Medulla oblongata (tissue), 1 donor: ENCODE measurements at regions not wholly inside any gene's neighbourhood (a gene's known extent, or its start where the extent isn't known, plus 50 kb on each side); places are given as distances from the start of the nearest gene placed in this dataset.
A peak's percentile ranks its signal among the peaks of the same experiment; 100 is the strongest.
"Not testable (repeated sequence)": the region's sequence is repeated elsewhere in the genome, so short reads cannot be mapped to it uniquely, and the experiment has no call there.

ENCODE experiments used
- DNase-seq: peaks from one replicate; pipeline ENCODE4 v3.0.0-alpha.2; 2015; ENCODE audit errors: extremely low spot score

DNA sequence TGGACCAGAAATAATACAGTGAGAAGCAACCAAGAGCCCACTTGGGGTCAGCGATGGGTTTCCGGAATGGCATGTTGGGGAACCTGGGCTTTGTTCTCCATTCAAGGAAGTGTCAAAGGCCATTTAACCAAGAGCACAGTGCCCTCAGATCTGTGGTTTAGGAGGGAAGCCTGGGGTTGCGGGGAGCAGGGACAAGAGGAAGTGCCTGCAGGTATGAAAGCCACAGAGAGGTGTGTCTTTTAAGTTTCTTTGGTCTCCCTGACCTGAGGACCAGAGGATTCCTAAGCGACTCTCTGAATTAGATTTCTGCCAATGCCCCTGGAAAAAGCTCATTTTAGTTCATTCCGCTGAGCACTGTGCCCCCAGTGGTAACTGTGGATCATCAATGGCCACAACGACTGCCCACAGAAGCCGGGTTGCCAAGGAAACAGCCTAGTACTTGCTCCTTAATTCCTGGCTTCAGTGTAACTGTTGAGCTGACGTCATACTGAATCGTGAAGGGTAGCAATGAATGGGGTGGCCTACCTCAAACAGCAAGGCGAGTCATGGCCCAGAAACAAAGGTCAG, 107.3 kb upstream of the SPIN1 start:
- peak; percentile 21 for DNase-seq

- DNase-seq, result no peak
Observed at GRCh38 chr9:88278036-88278435, 110.2 kb upstream of the SPIN1 start.

- no peak for DNase-seq
Observed at GRCh38 chr9:88274078-88274477, 114.2 kb upstream of the SPIN1 start.

GRCh38 chr9:88272986-88273385, 115.3 kb upstream of the SPIN1 start:
- no peak for DNase-seq

- DNase-seq, result no peak
Observed at GRCh38 chr9:88270413-88270812, 117.8 kb upstream of the SPIN1 start.

DNA sequence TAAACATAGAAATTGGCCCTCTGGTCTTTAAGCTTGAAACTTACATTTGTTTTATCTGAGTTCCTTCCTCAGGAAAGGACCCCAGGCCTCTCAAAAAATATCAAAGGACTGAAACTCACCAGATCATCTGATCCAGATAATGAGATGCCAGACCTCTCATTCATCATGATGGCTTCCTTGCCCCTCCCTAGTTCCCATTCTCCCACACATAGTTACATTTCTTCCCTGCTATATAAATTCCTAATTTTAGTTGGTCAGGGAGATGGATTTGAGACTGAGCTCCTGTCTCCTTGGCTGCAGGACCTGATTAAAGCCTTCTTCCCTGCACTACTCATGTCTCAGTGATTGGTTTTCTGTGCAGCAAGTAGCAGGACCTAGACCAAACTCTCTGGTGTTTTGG, 119.4 kb upstream of the SPIN1 start:
- DNase-seq, result no peak

DNA sequence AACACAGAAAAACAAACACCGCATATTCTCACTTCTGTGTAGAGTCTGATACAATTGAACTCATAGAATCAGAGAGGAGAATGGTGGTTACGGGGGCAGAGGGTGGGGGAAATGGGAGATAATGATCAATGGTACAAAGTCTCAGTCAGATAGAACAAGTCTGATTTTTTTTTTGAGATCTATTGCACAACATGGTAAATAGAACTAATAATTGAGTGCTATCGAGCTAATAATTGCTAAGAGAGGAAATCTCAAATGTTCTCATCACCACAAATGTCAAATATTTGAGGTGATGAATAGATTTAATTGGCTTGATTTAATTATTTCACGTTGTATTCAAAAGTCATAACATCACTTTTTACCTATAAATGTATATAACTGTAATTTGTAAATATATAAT, 121.0 kb upstream of the SPIN1 start:
- DNase-seq, result no peak

DNA sequence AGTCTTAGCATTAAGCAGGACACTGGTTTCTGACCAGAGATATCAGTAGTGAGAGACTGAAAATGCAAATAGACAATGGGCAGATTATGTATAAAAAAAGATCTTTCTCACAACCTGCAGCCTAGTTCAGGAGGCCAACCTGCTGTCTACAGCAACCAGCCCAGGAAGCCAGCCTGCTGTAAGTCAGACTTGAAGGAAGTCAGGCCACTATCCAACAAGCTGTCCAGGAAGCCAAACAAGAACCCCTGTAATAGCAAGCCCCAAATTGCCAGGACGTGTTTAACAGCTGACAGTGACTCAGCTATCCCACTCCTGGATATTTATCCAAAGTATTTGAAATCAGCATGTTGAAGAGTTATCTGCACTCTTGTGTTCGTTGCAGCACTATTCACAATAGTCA, 121.8 kb upstream of the SPIN1 start:
- no peak for DNase-seq

DNA sequence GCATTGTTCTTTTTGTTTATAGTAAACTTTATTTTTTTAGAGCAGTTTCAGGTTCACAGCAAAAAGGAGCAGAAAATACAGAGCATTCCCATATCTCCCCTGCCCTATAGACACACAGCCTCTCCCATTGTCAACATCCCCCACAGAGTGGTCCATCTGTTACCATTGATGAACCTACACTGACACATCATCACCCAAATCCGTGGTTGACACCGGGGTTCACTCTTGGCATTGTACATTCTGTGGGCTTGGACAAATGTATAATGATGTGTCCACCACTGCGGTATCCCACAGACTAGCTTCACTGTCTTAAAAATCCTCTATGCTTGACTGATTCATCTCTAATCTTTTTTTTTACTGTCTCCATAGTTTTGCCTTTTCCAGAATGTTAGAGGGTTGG, 120.7 kb upstream of the SPATA31C2 start:
- no peak for DNase-seq

DNA sequence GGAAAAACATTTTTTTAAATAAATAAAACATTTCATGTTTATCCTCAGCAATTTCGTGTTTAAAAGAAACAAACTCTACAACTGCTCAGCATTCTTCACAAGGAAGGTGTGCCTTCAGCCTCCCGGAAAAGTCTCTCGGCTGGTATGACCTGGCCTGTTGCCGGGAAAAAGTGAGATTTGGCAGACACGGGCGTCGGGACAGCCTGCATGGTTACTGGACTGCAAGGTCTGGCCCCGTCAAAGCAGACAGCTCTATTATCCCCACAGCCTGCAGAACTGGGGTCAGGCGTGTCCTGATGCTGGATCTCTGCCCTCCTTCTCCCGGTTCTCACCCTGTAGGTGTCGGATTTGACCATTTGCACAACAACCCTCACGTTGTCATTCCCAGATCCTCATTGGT, 120.3 kb upstream of the SPATA31C2 start:
- DNase-seq, result peak; percentile 51

GRCh38 chr9:88258024-88258423, 119.7 kb upstream of the SPATA31C2 start:
- peak; percentile 83 for DNase-seq

DNA sequence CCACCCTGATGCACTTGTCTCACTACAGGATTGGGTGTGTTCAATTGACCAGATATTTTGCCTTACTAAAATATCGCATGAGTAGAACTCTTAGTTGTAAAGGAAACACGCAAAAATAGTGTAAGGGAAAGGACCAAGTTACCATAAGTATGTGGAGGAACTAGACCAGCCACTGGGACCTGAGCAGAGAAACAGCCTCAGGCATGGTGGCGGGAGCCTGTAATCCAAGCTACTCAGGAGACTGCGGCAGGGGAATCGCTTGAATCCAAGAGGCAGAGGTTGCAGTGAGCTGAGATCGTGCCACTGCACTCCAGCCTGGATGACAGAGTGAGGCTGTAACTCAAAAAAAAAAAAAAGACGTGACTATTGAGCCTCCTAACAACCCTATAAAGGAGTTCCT, 117.9 kb upstream of the SPATA31C2 start:
- DNase-seq, result no peak

DNA sequence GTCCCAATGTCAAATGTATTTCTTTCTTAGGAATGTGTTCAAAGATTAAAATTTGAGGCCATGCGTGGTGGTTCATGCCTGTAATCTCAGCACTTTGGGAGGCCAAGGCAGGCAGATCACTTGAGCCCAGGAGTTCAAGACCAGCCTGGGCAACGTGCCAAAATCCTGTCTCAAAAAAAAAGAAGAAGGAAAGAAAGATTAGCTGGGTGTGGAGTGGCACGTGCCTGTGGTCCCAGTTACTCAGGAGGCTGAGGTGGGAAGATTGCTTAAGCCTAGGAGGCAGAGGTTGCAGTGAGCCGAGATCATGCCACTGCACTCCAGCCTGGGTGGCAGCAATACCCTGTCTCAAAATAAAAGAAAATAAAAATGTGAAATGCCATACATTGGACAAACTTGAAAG, 117.5 kb upstream of the SPATA31C2 start:
- DNase-seq, result not testable (repeated sequence)

GRCh38 chr9:88251903-88252302, 113.6 kb upstream of the SPATA31C2 start:
- no peak for DNase-seq

- no peak for DNase-seq
Observed at GRCh38 chr9:88243736-88244135, 105.5 kb upstream of the SPATA31C2 start.

GRCh38 chr9:88242879-88243278, 104.6 kb upstream of the SPATA31C2 start:
- no peak for DNase-seq

- DNase-seq, result no peak
Observed at GRCh38 chr9:88237991-88238571, 99.8 kb upstream of the SPATA31C2 start.

GRCh38 chr9:88237479-88237961, 99.2 kb upstream of the SPATA31C2 start:
- DNase-seq, result peak; percentile 31

DNA sequence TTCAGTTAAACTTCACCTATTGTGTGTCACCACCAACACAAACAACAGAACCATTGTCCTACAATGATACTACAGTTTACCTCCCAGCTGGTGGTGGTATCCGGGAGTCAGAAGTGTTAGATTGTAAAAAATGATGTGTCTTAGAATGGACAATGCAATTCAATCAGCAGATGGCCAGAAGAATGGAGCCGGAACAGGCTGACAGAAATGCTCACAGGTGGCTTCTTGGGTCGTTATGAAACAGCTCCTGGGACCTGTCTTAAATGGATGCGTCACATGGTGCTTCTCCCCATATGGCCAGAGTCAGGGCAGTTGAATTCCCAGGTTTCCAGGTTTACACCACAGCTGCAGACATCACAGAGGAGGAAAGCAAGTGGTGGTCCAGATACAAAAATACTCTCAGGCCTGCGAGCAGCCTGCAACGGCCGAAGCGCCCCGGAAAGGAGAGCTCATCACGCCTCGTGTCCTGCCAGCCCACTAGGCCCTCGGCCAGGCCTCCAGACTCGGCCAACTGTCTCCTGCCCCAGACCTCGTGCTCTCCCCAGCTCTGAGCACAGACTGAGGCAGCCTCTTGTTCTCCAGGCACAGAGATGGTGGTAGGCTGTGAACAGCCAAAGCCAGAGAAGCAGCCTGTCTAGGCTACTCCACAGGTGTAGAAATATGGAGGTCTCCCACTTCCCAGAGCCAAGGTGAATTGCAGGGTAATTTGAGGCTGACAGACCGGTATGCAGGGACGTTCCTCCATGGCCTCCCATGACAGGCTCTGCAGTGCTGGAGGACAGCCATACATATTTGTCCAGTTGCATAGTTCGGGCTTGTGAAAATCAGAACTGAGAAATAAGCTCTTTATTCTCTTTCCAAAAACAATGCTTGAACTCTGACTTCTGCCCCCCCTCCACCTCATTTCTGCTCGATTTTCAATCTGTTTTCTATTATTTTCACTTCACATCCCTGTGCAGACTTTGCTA, 98.5 kb upstream of the SPATA31C2 start:
- DNase-seq, result peak; percentile 69

DNA sequence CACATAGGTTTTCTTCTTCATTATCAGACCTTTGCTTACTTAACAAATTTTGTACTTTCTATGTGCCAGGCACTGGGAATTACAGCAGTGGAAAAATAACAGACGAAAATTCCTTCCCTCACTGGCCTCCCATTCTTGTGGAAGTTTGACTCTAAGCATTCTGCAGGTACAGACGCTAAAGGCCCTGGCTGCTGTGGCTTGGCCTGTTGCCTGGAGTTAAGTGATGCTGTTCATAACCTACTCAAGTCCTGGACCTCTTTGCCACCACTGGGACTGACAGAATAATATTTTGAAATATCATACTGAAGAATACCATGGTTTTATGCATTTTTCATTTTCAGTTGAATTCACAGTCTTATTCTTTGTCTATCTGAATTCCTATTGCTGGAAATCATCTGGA, 97.3 kb upstream of the SPATA31C2 start:
- no peak for DNase-seq

- no peak for DNase-seq
Observed at GRCh38 chr9:88234114-88234513, 95.8 kb upstream of the SPATA31C2 start.

- DNase-seq, result no peak
Observed at GRCh38 chr9:88233091-88233490, 94.8 kb upstream of the SPATA31C2 start.

DNA sequence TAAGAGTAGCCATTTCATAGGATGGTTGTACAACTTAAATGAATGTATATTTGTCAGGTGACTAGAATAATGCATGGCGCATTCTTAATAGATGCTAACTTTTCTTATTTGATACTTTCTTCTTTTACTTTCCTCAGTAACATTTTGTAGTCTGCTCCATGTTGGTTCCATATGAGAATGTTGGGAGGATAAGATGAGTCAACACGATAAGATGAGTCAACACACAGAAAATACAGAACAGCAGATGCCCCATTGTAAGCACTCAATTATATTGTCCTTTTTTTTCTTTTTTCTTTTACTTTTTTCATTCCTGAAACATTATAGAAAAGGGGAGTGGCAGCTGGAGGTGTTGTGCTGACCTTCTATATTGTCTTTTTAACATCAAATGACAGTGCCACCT, 92.3 kb upstream of the SPATA31C2 start:
- no peak for DNase-seq
